ENCODE measurements at regions not wholly inside any gene's neighbourhood (a gene's known extent, or its start where the extent isn't known, plus 50 kb on each side); places are given as distances from the start of the nearest gene placed in this dataset.

GRCh38 chr12:13853471-13853870 is 127.9 kb downstream of the GRIN2B start:
- H3K9me3 ChIP-seq (ENCODE audit: low read length), result no peaks in the 10 kb centered on the region
- H3K4me2 ChIP-seq (ENCODE audit: low read length), result no peak overlapping the region
- no peak for TF ChIP-seq EZH2 (IDR thresholded peaks at IDR 0.05; ENCODE audit: borderline replicate concordance, low read length)
- no peak for TF ChIP-seq CTCF (IDR thresholded peaks at IDR 0.05; ENCODE audit: low read length)

GRCh38 chr12:13851828-13852227 is 129.6 kb downstream of the GRIN2B start:
- Histone ChIP-seq H4K20me1 (ENCODE audit: insufficient read depth, low read length) (no peaks in the 10 kb centered on the region), H3K27me3 (ENCODE audit: insufficient read depth, low read length) (no peaks in the 10 kb centered on the region), H3K4me1 (ENCODE audit: insufficient read depth, low read length, severe bottlenecking) (no peaks in the 10 kb centered on the region), H3K79me2 (ENCODE audit: insufficient read depth, low read length) (no peaks in the 10 kb centered on the region), H2AFZ (ENCODE audit: low read length) (no peak overlapping the region), H3K9me2 (ENCODE audit: low read depth, low read length) (no peaks in the 10 kb centered on the region), H3K9me3 (ENCODE audit: low read length) (no peaks in the 10 kb centered on the region), H3K27ac (ENCODE audit: low read depth, low read length, poor library complexity, severe bottlenecking) (no peak overlapping the region), H3K4me2 (ENCODE audit: low read length) (no peak overlapping the region), H3K9ac (ENCODE audit: low read length) (no peak overlapping the region), H3F3A (ENCODE audit: insufficient read depth, low read length) (no peaks in the 10 kb centered on the region), H3K36me3 (ENCODE audit: insufficient read depth, low read length) (no peaks in the 10 kb centered on the region), H3K4me3 (ENCODE audit: low read depth, low read length, poor library complexity, severe bottlenecking) (no peak overlapping the region)
- TF ChIP-seq CTCF (IDR thresholded peaks at IDR 0.05; ENCODE audit: low read length) (no peak), EZH2 (IDR thresholded peaks at IDR 0.05; ENCODE audit: borderline replicate concordance, low read length) (no peak)

More at GRCh38 chr12:13853471-13853870, 127.9 kb downstream of the GRIN2B start:
- no peak overlapping the region for H3K9ac ChIP-seq (ENCODE audit: low read length)
- no peak overlapping the region for H3K27ac ChIP-seq (ENCODE audit: low read depth, low read length, poor library complexity, severe bottlenecking)
- H3K79me2 ChIP-seq (ENCODE audit: insufficient read depth, low read length), result no peaks in the 10 kb centered on the region
- H3K27me3 ChIP-seq (ENCODE audit: insufficient read depth, low read length), result no peaks in the 10 kb centered on the region
- no peaks in the 10 kb centered on the region for H4K20me1 ChIP-seq (ENCODE audit: insufficient read depth, low read length)
- H3K36me3 ChIP-seq (ENCODE audit: insufficient read depth, low read length), result no peaks in the 10 kb centered on the region
- H2AFZ ChIP-seq (ENCODE audit: low read length), result no peak overlapping the region
- no peaks in the 10 kb centered on the region for H3K4me1 ChIP-seq (ENCODE audit: insufficient read depth, low read length, severe bottlenecking)
- no peaks in the 10 kb centered on the region for H3F3A ChIP-seq (ENCODE audit: insufficient read depth, low read length)
- H3K9me2 ChIP-seq (ENCODE audit: low read depth, low read length), result no peaks in the 10 kb centered on the region
- no peak overlapping the region for H3K4me3 ChIP-seq (ENCODE audit: low read depth, low read length, poor library complexity, severe bottlenecking)

GRCh38 chr12:13849456-13849855 is 131.9 kb downstream of the GRIN2B start:
- no peak overlapping the region for H3K4me3 ChIP-seq (ENCODE audit: low read depth, low read length, poor library complexity, severe bottlenecking)
- no peak overlapping the region for H3K9ac ChIP-seq (ENCODE audit: low read length)
- H3K79me2 ChIP-seq (ENCODE audit: insufficient read depth, low read length), result no peaks in the 10 kb centered on the region
- no peaks in the 10 kb centered on the region for H3K9me2 ChIP-seq (ENCODE audit: low read depth, low read length)
- H3K4me1 ChIP-seq (ENCODE audit: insufficient read depth, low read length, severe bottlenecking), result no peaks in the 10 kb centered on the region
- no peak overlapping the region for H2AFZ ChIP-seq (ENCODE audit: low read length)
- no peaks in the 10 kb centered on the region for H3K9me3 ChIP-seq (ENCODE audit: low read length)
- H3K4me2 ChIP-seq (ENCODE audit: low read length), result no peak overlapping the region
- H4K20me1 ChIP-seq (ENCODE audit: insufficient read depth, low read length), result no peaks in the 10 kb centered on the region
- TF ChIP-seq EZH2 (IDR thresholded peaks at IDR 0.05; ENCODE audit: borderline replicate concordance, low read length), result no peak
- TF ChIP-seq CTCF (IDR thresholded peaks at IDR 0.05; ENCODE audit: low read length), result no peak
- no peak overlapping the region for H3K27ac ChIP-seq (ENCODE audit: low read depth, low read length, poor library complexity, severe bottlenecking)
- no peaks in the 10 kb centered on the region for H3F3A ChIP-seq (ENCODE audit: insufficient read depth, low read length)
- no peaks in the 10 kb centered on the region for H3K36me3 ChIP-seq (ENCODE audit: insufficient read depth, low read length)
- no peaks in the 10 kb centered on the region for H3K27me3 ChIP-seq (ENCODE audit: insufficient read depth, low read length)

Data from OCI-LY1 (cell line).